ENCODE measurements at regions not wholly inside any gene's neighbourhood (a gene's known extent, or its start where the extent isn't known, plus 50 kb on each side); places are given as distances from the start of the nearest gene placed in this dataset.

DNA sequence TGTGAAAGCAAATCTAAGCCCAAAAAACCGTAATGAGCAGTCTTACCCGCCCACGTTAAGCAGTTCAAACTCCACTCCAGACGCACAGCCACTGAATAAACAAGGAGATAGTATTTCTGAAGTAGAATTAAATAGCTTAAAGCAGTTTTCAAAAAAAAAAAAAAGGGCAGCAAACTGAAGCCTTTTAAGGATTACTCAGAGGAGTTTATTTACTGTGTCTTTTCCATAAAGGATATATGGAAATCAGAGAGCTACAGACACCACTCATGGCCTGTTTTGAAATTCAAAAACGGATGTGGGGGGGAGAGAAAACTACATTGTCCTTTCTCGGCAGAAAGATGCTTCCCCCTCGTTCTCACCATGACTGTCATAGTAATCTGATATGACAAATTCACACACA is 83.7 kb upstream of the IRX1 start:
- Histone ChIP-seq H3K79me2 (ENCODE audit: insufficient read depth, low read length) (no peaks in the 10 kb centered on the region), H3K36me3 (ENCODE audit: control insufficient read depth in 1 of 2, insufficient read depth in 2 of 2, low read length in 2 of 2) (no peaks in the 10 kb centered on the region), H3K9me2 (ENCODE audit: insufficient read depth) (no peaks in the 10 kb centered on the region), H3K27ac (ENCODE audit: low read depth, low read length) (no peak overlapping the region), H3K9me3 (ENCODE audit: control insufficient read depth in 1 of 2, insufficient read depth in 1 of 2, low read depth in 1 of 2, low read length in 2 of 2) (peaks cover 5 to 11% of the 10 kb centered on the region in 2 experiments; a peak in 2 of 4 replicates), H3K27me3 (ENCODE audit: insufficient read depth, low read length) (no peaks in the 10 kb centered on the region), H3K9ac (ENCODE audit: low read length) (no peak overlapping the region), H4K20me1 (ENCODE audit: insufficient read depth) (no peaks in the 10 kb centered on the region), H2AFZ (ENCODE audit: low read depth, low read length, poor library complexity, severe bottlenecking) (no peak overlapping the region), H3K4me2 (ENCODE audit: low read length) (no peak overlapping the region), H3K4me3 (replicated peaks in 1 of 2; ENCODE audit: low read depth in 1 of 2, low read length in 2 of 2) (no peak overlapping the region), H3K4me1 (ENCODE audit: control insufficient read depth in 1 of 2, insufficient read depth in 2 of 2, low read length in 2 of 2) (no peaks in the 10 kb centered on the region)
- BruUV-seq (replicated peaks): no TSS peak
- RAD21 ChIA-PET (ENCODE audit: low non-redundant PET in 1 of 2, low total read pairs in 2 of 2, uncharacterized antibody in 2 of 2, unreplicated experiment in 2 of 2): no interaction called here
- CTCF ChIA-PET: no interaction called here
- DNase-seq (ENCODE audit: low read depth, low spot score): no peak
- no peak for ATAC-seq
- POLR2A ChIA-PET: no interaction called here
- intact Hi-C loops (cut with micrococcal nuclease): no loop called here
- TF ChIP-seq, protein P1, sequence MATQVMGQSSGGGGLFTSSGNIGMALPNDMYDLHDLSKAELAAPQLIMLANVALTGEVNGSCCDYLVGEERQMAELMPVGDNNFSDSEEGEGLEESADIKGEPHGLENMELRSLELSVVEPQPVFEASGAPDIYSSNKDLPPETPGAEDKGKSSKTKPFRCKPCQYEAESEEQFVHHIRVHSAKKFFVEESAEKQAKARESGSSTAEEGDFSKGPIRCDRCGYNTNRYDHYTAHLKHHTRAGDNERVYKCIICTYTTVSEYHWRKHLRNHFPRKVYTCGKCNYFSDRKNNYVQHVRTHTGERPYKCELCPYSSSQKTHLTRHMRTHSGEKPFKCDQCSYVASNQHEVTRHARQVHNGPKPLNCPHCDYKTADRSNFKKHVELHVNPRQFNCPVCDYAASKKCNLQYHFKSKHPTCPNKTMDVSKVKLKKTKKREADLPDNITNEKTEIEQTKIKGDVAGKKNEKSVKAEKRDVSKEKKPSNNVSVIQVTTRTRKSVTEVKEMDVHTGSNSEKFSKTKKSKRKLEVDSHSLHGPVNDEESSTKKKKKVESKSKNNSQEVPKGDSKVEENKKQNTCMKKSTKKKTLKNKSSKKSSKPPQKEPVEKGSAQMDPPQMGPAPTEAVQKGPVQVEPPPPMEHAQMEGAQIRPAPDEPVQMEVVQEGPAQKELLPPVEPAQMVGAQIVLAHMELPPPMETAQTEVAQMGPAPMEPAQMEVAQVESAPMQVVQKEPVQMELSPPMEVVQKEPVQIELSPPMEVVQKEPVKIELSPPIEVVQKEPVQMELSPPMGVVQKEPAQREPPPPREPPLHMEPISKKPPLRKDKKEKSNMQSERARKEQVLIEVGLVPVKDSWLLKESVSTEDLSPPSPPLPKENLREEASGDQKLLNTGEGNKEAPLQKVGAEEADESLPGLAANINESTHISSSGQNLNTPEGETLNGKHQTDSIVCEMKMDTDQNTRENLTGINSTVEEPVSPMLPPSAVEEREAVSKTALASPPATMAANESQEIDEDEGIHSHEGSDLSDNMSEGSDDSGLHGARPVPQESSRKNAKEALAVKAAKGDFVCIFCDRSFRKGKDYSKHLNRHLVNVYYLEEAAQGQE (IDR thresholded peaks at IDR 0.05; ENCODE audit: low read depth): no peak
- TF ChIP-seq JUND (IDR thresholded peaks at IDR 0.05): no peak
- TF ChIP-seq, protein P2, sequence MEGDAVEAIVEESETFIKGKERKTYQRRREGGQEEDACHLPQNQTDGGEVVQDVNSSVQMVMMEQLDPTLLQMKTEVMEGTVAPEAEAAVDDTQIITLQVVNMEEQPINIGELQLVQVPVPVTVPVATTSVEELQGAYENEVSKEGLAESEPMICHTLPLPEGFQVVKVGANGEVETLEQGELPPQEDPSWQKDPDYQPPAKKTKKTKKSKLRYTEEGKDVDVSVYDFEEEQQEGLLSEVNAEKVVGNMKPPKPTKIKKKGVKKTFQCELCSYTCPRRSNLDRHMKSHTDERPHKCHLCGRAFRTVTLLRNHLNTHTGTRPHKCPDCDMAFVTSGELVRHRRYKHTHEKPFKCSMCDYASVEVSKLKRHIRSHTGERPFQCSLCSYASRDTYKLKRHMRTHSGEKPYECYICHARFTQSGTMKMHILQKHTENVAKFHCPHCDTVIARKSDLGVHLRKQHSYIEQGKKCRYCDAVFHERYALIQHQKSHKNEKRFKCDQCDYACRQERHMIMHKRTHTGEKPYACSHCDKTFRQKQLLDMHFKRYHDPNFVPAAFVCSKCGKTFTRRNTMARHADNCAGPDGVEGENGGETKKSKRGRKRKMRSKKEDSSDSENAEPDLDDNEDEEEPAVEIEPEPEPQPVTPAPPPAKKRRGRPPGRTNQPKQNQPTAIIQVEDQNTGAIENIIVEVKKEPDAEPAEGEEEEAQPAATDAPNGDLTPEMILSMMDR (IDR thresholded peaks at IDR 0.05 in 2 of 3, conservative IDR thresholded peaks at IDR 0.05 in 1 of 3; ENCODE audit: borderline replicate concordance in 1 of 3, insufficient read depth in 1 of 3, low read depth in 2 of 3, low read length in 2 of 3): no peak
- TF ChIP-seq EGR1 (IDR thresholded peaks at IDR 0.05; ENCODE audit: low read depth): no peak
- no peak for TF ChIP-seq EZH2phosphoT487 (IDR thresholded peaks at IDR 0.05; ENCODE audit: borderline replicate concordance)
- TF ChIP-seq SP1 (IDR thresholded peaks at IDR 0.05; ENCODE audit: low read depth): no peak
- TF ChIP-seq, protein P3, sequence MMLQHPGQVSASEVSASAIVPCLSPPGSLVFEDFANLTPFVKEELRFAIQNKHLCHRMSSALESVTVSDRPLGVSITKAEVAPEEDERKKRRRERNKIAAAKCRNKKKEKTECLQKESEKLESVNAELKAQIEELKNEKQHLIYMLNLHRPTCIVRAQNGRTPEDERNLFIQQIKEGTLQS (IDR thresholded peaks at IDR 0.05): no peak
- TF ChIP-seq YY1 (IDR thresholded peaks at IDR 0.05; ENCODE audit: extremely low read depth, insufficient replicate concordance, low read depth, low read length): no peak
- TF ChIP-seq RAD21 (IDR thresholded peaks at IDR 0.05; ENCODE audit: low read depth): no peak
- no peak for TF ChIP-seq FOSL1 (IDR thresholded peaks at IDR 0.05; ENCODE audit: low read depth)
- no peak for TF ChIP-seq ZFX (IDR thresholded peaks at IDR 0.05)
- no peak for TF ChIP-seq SRF (IDR thresholded peaks at IDR 0.05; ENCODE audit: low read depth)
- TF ChIP-seq POLR2A (IDR thresholded peaks at IDR 0.05; ENCODE audit: borderline replicate concordance, extremely low read depth, insufficient read depth, insufficient read length): no peak
- TF ChIP-seq, protein P4, sequence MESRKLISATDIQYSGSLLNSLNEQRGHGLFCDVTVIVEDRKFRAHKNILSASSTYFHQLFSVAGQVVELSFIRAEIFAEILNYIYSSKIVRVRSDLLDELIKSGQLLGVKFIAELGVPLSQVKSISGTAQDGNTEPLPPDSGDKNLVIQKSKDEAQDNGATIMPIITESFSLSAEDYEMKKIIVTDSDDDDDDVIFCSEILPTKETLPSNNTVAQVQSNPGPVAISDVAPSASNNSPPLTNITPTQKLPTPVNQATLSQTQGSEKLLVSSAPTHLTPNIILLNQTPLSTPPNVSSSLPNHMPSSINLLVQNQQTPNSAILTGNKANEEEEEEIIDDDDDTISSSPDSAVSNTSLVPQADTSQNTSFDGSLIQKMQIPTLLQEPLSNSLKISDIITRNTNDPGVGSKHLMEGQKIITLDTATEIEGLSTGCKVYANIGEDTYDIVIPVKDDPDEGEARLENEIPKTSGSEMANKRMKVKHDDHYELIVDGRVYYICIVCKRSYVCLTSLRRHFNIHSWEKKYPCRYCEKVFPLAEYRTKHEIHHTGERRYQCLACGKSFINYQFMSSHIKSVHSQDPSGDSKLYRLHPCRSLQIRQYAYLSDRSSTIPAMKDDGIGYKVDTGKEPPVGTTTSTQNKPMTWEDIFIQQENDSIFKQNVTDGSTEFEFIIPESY (IDR thresholded peaks at IDR 0.05; ENCODE audit: extremely low read depth, insufficient replicate concordance, low read length): no peak
- no peak for TF ChIP-seq SIN3A (IDR thresholded peaks at IDR 0.05; ENCODE audit: low read depth)
